ENCODE measurements at regions not wholly inside any gene's neighbourhood (a gene's known extent, or its start where the extent isn't known, plus 50 kb on each side); places are given as distances from the start of the nearest gene placed in this dataset.

GRCh38 chr12:126760092-126760491 lies 1506.9 kb upstream of the TMEM132C start:
- DNase-seq = no peak

GRCh38 chr12:126761420-126761819 lies 1505.5 kb upstream of the TMEM132C start:
- DNase-seq = no peak

- DNase-seq = no peak
Measured at GRCh38 chr12:126762150-126762549, 1504.8 kb upstream of the TMEM132C start.

- DNase-seq = no peak
Measured at GRCh38 chr12:126763359-126763758, 1503.6 kb upstream of the TMEM132C start.

- DNase-seq = no peak
Measured at GRCh38 chr12:126767334-126767733, 1499.6 kb upstream of the TMEM132C start.

GRCh38 chr12:126768517-126768916 lies 1498.5 kb upstream of the TMEM132C start:
- no peak for DNase-seq

- no peak for DNase-seq
Measured at GRCh38 chr12:126770188-126770587, 1496.8 kb upstream of the TMEM132C start.

- no peak for DNase-seq
Measured at GRCh38 chr12:126772171-126772864, 1494.7 kb upstream of the TMEM132C start.

- DNase-seq = no peak
Measured at GRCh38 chr12:126773012-126773411, 1494.0 kb upstream of the TMEM132C start.

GRCh38 chr12:126773491-126773890 lies 1493.5 kb upstream of the TMEM132C start:
- DNase-seq = no peak

GRCh38 chr12:126776026-126776655 lies 1490.8 kb upstream of the TMEM132C start:
- DNase-seq = no peak

- DNase-seq = no peak
Measured at GRCh38 chr12:126780343-126780742, 1486.6 kb upstream of the TMEM132C start.

- no peak for DNase-seq
Measured at GRCh38 chr12:126781593-126781992, 1485.4 kb upstream of the TMEM132C start.

GRCh38 chr12:126782083-126782482 lies 1484.9 kb upstream of the TMEM132C start:
- DNase-seq = no peak

- no peak for DNase-seq
Measured at GRCh38 chr12:126784328-126784921, 1482.5 kb upstream of the TMEM132C start.

- no peak for DNase-seq
Measured at GRCh38 chr12:126789963-126790362, 1477.0 kb upstream of the TMEM132C start.

GRCh38 chr12:126791122-126791521 lies 1475.8 kb upstream of the TMEM132C start:
- DNase-seq = no peak

GRCh38 chr12:126792411-126792810 lies 1474.6 kb upstream of the TMEM132C start:
- no peak for DNase-seq

GRCh38 chr12:126797525-126797924 lies 1469.4 kb upstream of the TMEM132C start:
- DNase-seq = no peak

GRCh38 chr12:126798449-126798848 lies 1468.5 kb upstream of the TMEM132C start:
- DNase-seq = no peak

- DNase-seq = no peak
Measured at GRCh38 chr12:126807312-126807865, 1459.6 kb upstream of the TMEM132C start.

GRCh38 chr12:126811391-126811790 lies 1455.6 kb upstream of the TMEM132C start:
- DNase-seq = peak; percentile 46

GRCh38 chr12:126819554-126819953 lies 1447.4 kb upstream of the TMEM132C start:
- no peak for DNase-seq
